Cardiac fibroblast (primary cell): ENCODE measurements at regions not wholly inside any gene's neighbourhood (a gene's known extent, or its start where the extent isn't known, plus 50 kb on each side); places are given as distances from the start of the nearest gene placed in this dataset.
"Not testable (repeated sequence)": the region's sequence is repeated elsewhere in the genome, so short reads cannot be mapped to it uniquely, and the experiment has no call there.

Source experiments
- DNase-seq, 2 donors: peaks; one replicate each; pipeline versions ENCODE4 v3.0.0 to v3.0.0-alpha.2; 2010; ENCODE audit warnings: low read depth in 2 of 2
- H3K4me3 ChIP-seq, 2 donors: replicated peaks in 1 of 2; 1 replicate in 1 of 2; 2 replicates in 1 of 2; pipeline ENCODE4 v1.5.1; 2011; ENCODE audit warnings: low read depth in 2 of 2, low read length in 2 of 2, mild to moderate bottlenecking in 2 of 2, moderate library complexity in 1 of 2
- CTCF ChIP-seq: IDR thresholded peaks from one replicate; pipeline ENCODE4 v1.5.1; 2011; ENCODE audit warnings: low read depth, mild to moderate bottlenecking, low read length, inconsistent platforms

DNA sequence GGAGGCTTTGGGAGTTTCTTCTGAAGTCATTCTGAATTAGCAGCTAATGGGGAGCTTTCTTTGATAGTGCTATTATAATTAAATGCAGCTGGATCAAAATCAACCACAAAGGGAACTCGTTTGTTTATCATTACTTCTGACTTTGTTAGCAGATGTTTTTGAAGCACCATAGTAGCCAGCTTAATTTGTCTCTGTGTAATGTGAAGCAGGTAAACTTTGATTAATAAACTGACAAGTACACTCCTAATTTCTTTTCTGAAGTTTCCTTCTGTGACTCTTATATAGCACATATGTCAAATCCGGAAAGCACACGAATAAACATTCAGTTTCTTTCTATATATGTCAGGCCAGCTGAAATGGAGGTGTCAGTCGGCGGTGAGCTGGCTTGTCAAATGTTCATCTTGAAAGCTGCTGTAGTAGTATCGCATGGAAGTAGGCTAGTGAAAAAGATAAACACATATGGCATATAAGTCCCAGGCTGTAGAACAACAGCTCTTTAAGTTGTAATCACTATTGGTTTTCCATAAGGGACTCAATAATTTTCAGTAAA, 451.9 kb upstream of the ZEB2 start:
- no peak overlapping the region for H3K4me3 ChIP-seq
- no peak for TF ChIP-seq CTCF
- DNase-seq: no peak

- not testable (repeated sequence) for DNase-seq, H3K4me3 ChIP-seq
Measured at GRCh38 chr2:144970410-144970809, 450.5 kb upstream of the ZEB2 start.

DNA sequence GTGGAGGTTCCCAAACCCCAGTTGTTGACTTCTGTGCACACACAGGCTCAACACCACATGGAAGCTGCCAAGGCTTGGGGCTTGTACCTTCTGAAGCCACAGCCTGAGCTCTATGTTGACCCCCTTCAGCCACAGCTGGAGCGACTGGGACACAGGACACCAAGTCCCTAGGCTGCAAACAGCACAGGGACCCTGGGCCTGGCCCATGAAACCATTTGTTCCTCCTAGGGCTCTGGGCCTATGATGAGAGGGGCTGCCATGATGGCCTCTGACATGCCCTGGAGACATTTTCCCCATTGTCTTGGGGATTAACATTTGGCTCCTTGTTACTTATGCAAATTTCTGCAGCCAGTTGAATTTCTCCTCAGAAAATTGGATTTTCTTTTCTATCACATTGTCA, 449.6 kb upstream of the ZEB2 start:
- not testable (repeated sequence) for DNase-seq, H3K4me3 ChIP-seq

- no peak for TF ChIP-seq CTCF
- no peak overlapping the region for H3K4me3 ChIP-seq
- no peak for DNase-seq
Measured at GRCh38 chr2:144967961-144968360, 448.0 kb upstream of the ZEB2 start.

- no peak for TF ChIP-seq CTCF
- H3K4me3 ChIP-seq: no peak overlapping the region
- DNase-seq: no peak
Measured at GRCh38 chr2:144965172-144965571, 445.3 kb upstream of the ZEB2 start.

- DNase-seq: no peak
- no peak overlapping the region for H3K4me3 ChIP-seq
- TF ChIP-seq CTCF: no peak
Measured at GRCh38 chr2:144963031-144963430, 443.1 kb upstream of the ZEB2 start.

DNA sequence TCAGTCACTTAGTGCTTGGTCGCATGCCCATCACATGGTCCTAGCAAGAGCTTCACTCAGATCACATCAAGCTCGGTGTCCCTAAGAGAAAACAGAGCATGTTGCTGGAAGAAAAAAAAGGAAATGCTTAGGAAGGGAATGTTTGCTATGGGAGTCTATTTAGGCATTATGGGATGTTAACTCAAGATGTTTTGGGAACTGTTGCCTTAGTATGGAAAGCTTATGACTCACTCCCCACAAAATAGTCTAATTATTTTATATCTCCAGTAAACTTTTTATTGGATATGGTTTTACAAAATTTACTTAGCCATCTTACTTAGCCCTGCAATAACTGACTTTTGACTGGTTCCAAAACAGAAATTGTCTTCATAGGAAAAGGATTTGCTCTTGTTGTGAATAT, 439.5 kb upstream of the ZEB2 start:
- DNase-seq: no peak
- no peak for TF ChIP-seq CTCF
- no peak overlapping the region for H3K4me3 ChIP-seq

- peak; percentile 87 to 98 for DNase-seq
- TF ChIP-seq CTCF: no peak
- no peak overlapping the region for H3K4me3 ChIP-seq
Measured at GRCh38 chr2:144950899-144951560, 431.1 kb upstream of the ZEB2 start.
